GM21447 (cell line): ENCODE measurements at regions not wholly inside any gene's neighbourhood (a gene's known extent, or its start where the extent isn't known, plus 50 kb on each side); places are given as distances from the start of the nearest gene placed in this dataset.
"Not testable (repeated sequence)": the region's sequence is repeated elsewhere in the genome, so short reads cannot be mapped to it uniquely, and the experiment has no call there.

Experiments
- ATAC-seq: cut with Tn5 transposase; IDR thresholded peaks from one replicate; pipeline ENCODE4 v1.9.1; 2021; ENCODE audit not compliant: unreplicated experiment

DNA sequence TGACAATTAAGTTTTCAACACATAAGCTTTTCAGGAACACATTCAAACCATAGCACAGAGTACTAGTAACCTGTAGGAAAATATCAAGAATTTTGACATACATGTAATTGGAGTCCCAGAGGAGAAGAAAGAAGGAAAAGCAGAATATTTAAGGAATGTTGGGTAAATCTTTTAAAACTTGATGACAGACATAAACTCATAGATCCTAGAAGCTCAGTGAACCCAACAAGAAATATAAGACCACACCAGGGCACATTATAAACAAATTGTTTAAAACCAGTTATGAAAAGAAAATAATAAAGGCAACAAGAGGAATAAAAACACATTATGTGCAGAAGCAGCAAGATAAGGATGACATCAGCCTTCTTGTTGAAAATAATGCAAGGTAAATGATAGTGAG is 151.5 kb upstream of the ATXN1 start:
- ATAC-seq, result no peak

DNA sequence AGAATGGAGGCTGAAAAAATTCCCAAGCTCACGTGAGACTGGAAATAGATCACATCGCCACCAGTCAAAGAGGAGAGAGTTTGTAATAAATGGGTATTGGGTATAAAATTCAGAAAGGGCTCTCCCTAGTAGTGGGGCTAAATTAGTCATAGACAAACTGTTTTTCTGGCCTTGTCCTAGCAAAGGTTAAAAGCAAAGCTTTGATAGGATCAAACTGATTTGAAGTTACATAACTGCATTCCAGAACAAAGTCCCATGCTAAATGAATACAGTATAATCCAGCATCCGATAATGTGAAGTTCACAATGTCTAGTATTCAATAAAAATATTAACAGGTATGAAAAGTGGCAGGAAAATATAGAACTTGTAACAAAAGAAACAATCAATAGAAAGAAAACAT is 149.8 kb upstream of the ATXN1 start:
- ATAC-seq, result no peak

DNA sequence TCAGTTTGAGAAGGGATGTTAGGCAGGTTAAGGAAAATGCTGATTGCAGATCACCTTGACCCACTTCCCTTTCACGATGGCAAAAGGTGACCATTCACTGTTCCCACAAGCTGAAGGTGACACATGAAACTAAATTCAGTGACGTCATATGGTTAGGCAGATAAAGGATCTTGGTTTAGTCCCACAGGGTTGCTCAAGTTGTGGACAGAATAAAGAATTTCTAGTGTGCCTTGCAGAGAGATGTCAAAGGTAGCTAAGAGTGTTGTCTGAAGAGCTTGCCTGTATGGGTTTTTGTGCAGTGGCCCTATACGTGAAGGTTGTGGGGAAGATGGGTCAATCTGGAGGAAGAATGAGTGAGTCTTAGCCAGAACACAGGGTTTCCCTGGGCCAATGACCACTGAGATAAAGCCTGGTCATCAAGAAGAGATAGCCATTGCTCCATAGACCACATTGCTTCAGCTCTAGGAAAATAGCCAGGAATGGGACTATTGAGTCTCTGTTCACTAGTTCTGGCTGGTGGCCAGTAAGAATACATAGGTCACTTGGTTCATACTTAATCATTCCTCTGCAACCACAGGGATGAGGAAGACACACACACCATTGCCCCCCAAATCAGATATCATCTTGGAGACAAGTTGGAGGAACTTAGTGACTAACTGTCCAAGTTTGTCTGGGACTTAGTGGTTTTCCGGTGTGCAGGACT is 148.5 kb upstream of the ATXN1 start:
- no peak for ATAC-seq

DNA sequence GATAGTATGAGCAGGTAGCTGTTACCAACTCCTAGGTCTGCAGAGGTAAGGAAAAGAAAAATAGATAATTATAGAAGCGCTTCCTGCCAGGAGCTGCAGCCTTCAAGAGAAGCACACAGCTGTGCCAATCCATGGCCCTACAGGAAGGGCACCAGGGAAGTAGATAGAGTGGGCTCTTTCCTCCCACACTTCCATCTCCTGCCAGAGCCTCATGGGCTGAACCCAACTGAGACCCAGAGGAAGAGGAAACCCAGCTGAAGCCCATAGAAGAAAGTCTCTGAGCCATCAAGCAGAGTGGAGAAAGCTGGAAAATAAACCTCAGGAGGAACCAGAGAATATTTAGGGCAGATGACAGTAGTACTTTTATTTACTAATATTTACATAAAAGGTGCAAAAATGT is 146.7 kb upstream of the ATXN1 start:
- no peak for ATAC-seq

DNA sequence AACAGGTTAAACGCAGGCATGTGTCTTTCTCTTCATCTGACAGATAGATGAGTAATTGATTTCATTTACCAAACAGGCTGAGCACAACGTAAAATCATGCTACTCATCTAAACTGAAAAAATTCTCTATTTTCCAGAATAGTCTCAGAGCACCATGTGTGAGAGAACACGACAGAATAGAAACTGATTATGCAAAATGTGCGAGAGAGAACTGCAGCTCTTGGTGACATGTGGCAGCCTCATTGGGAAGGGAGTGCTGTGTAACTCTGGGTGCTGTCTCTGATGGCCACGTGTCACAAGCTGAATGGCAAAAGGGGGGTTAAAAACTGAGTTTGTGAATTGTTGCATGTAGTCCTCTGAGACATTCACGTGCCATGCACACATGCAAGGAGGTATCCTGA is 143.7 kb upstream of the ATXN1 start:
- ATAC-seq, result no peak

DNA sequence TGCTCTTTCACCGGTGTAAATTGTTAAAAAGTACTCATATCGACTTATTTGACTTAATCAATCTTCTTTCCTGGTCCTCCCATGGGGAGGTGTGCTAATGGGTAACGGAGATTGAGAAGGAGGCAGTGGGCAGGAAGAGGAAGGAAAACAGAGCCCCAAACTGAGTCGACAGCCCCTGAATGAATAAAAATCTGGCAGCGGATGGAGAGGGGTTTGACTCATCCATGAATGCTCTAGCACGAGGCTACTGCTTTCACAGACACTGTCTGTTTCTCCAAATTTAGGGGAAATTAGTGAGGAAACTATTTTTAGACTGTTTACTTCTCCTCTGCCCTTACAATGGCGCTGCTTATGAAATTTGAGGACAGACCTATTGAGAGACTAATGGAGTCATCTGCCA is 142.2 kb upstream of the ATXN1 start:
- no peak for ATAC-seq

DNA sequence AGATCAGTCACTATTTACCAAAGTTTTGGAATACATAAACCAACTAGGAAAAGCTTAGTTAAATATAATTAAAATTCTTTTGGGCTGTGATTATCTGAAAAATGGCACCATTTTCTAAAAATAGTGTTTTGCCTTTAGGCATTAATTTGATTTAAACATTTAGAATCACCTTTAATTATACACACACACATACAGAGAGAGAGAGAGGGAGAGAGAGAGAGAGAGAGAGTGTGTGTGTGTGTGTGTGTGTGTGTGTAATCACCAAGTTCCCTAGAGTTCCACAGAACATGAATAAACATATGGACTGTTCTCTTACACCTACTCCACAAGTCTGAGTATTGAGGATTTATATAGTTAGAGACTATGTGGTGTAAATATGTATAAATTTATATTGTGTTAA is 141.2 kb upstream of the ATXN1 start:
- no peak for ATAC-seq

DNA sequence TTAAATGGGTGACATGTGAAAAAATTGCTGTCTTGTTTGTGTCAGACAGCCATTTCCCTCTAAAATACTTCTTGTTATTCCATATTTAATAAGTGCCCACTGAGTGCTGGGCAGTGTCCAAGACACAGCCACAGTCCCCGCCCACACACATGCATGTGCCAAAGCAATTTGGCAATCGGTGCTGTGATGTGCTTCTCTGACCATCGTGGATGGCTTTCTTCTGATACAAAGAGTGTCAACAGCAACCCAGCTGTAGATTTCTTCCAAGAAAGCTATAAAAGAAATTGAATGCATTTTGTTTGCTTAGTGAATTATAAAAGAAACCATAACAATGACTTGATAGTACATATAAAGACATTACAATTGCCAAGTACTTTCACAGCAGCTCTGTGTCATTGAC is 140.5 kb upstream of the ATXN1 start:
- ATAC-seq, result no peak

DNA sequence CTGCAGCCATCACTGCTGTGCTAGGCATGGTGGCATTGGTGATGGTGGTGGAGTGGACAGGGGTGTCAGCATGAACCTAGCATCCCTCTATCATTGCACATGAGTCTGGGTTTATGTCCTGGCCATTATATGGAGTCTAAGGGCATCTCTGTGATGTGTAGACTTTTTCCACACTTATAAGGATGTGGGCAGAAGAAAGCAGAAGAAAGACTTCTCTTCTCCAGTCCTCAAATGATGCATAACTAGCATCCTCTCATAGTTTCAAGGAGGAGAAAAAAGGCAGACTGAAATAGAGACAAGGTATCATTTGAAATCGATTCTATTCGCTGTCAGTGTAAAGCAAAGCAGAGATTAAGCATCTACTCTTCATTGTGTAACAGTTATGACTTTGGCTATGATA is 140.0 kb upstream of the ATXN1 start:
- no peak for ATAC-seq

DNA sequence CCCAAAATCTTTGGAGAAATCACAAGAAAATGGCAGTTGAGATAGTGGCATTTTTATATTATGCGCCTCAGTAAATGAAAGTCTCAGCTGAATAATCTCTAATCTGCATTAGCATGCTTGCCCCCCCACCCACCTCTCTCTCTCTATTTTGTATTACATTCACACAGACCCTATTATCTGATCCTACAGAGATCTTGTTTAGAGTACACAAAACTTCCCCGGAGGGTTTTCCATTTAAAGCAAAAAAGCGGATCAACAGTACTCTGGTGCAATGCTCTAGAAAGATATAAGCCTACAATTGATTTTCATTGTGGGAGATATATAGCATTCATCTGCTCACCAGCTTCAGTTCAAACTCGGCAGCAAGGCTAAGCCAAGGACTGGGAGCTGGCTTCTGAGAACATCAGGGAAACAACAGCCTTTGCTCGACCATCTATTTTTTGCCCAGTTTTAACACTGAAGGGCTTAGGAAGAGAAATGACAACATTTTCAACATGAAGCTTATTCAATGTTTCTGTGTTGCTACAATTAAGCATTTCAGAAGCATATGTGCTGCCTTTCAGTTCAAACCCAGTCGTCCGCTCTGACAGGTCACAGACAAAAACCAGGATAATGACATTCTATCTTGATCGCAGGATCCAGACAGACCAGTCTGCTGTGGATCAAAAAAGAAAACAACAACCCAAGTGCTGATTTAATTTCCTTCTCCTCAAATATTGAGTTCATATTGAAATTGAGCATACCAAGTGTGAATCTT is 137.6 kb upstream of the ATXN1 start:
- no peak for ATAC-seq

DNA sequence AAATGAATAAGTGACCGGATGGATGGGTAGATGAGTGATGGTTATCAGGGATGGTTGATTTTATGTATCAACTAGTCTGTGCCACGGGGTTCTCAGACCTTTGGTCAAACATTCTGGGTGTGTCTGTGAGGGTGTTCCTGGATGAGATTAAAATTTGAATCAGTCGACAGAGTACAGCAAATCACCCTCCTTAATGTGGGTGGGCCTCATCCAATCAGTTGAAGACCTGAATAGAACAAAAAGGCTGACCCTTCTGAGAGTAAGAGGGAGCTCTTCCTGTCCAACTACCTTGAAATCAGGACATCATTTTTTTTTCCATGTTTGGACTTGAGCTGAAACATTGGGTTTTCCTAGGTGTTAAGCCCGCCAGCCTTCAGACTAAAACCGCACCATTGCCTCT is 136.4 kb upstream of the ATXN1 start:
- no peak for ATAC-seq

DNA sequence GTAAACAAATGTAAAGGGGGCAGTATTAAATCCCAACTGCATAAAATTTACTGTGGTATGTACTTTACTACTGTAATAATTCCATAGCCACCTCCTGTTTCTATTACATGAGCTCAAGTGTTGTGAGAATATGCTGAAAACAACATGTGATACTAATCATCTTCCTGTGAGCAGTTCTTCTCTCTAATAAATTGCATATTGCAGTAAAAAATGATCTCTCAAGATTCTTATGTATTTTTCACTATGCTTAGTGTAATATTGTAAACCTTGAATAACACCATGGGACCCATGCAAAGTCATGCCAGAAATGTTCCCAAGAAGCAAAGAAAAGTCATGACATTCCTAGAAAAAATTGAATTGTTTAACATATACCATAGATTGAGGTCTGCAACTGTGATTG is 133.0 kb upstream of the ATXN1 start:
- no peak for ATAC-seq

DNA sequence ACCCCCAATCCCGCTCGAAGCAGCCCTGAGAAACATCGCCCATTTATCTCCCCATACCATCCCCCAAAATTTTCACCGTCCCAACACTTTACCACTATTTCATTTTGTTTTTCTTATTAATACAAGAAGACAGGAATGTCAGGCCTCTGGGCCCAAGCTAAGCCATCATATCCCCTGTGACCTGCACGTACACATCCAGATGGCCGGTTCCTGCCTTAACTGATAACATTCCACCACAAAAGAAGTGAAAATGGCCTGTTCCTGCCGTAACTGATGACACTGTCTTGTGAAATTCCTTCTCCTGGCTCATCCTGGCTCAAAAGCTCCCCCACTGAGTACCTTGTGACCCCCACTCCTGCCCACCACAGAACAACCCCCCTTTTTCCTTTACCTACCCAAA is 129.8 kb upstream of the ATXN1 start:
- ATAC-seq, result not testable (repeated sequence)

DNA sequence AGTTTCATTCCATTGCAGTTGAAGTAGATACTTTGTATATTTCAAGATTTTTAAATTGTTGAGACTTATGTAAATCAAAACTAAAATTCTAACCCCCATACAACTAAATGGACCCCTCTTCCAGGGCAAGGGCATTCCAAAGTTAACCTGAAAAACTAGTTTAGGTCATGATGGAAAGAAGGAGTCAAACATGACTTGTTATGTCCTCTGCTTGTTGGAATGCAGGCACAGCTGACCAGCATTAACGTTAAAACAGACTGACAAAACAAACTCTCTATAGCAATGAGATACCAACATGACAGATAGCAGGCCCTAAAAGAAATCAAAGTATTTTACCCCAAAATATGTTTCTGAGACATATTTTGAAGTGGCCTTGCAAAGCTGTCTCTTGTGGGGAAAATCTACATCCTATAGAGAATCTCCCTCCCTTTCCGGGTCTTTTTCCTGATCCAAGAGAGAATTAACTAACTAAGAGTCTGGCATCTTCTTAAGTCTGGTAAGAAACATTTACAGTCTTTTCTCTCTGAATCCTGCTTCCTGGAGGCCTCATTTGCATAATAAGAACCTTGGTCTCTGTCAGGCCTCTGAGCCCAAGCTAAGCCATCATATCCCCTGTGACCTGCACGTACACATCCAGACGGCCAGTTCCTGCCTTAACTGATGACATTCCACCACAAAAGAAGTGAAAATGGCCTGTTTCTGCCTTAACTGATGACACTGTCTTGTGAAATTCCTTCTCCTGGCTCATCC is 124.3 kb upstream of the ATXN1 start:
- no peak for ATAC-seq

DNA sequence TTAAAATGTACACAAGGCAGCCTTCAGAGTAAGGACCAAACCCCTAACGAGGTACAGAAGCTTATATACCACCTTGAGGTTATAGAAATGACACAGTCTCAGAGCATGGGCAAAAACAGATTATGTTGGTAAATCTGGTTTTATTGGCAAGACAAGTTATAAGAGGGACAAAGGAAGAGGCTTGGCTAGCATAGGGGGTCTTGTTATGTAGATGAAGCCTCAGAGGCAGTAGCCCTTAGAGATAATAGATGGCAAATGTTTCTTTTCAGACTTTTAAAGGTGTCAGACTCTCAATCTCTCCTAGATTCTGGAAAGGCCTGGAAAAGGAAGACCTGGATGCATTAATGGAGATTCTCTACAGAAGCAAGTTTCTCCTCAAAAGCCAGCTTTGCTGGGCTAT is 123.3 kb upstream of the ATXN1 start:
- ATAC-seq, result no peak

DNA sequence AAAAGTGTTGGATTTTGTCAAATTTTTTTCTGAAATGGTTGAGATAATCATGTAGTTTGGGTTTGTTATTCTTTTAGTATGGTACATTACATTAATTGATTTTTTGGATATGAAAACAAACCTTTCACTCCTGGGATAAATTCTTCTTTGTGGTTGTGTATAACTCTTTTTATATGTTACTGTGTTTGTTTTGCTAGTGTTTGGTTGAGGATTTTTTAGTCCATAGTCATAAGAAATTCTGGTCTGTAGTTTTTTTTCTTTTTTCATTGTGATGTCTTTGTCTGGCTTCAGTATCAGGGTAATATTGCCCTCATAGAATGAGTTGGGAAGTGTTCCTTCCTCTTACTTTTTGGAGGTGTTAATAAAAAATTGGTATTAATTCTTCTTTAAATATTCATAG is 122.2 kb upstream of the ATXN1 start:
- no peak for ATAC-seq

DNA sequence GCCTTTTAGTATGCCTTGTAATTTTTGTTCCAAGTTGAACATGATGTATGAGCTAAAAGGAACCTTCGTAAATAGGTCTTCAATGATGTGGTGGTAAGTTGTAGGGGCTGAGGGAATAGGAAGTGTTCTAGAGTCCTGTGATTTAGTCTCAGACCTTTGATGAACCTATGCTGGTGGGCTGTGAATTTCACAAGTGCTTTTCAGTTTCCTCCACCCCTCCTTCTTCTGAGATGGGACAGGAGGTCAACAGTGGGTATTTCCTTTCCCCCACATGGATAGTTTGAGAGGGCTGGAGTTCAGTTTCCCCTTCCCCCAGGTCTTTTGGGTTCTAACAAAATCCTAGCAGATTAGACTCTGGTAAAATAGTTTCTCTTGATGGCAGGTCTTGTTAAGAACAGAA is 121.0 kb upstream of the ATXN1 start:
- ATAC-seq, result no peak

DNA sequence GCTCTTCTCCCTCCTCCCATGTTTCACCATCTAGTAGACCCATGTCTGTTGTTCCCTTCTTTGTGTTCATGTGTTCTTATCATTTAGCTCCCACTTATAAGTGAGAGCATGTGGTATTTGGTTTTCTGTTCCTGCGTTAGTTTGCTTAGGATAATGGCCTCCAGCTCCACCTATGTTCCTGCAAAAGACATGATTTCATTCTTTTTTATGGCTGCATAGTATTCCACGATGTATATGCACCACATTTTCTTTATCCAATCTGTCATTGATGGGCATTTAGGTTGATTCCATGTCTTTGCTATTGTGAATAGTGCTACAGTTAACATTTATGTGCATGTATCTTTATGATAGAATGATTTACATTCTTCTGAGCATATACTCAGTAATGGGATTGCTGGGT is 115.6 kb upstream of the ATXN1 start:
- ATAC-seq, result not testable (repeated sequence)

DNA sequence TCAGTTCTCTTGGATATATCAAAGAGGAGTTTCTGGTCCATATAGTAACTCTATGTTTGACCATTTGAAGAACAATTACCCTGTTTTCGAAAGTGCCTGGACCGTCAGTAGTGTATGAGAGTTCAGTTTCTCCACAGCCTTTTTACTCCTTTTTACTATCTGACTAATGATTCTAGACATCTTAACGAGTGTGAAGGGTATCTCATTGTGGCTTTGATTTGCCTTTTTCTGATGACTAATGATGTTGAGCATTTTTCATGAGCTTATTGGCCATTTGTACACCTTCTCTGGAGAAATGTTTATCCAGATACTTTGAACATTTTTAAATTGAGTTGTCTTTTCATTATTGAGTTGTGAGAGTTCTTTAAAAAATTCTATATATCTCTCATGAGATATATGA is 114.9 kb upstream of the ATXN1 start:
- no peak for ATAC-seq

DNA sequence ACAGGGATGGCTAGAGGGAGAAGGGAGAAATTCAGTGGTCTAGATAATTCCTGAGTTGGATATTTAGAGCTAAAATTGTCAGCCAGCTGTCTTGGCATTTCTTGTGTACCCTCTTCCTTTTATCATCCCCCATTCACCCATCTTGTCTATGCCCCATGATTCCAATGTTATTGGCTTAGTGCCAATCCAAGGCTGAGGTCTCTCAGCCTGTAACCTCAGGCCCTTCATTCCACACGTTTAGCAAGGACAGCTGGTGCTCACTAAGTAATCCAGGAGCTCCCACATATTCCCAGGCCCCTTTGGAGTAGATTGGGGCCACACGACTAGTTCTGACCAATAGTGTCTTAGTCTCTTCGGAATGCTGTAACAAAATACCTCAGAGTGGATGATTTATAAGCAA is 112.4 kb upstream of the ATXN1 start:
- ATAC-seq, result no peak

DNA sequence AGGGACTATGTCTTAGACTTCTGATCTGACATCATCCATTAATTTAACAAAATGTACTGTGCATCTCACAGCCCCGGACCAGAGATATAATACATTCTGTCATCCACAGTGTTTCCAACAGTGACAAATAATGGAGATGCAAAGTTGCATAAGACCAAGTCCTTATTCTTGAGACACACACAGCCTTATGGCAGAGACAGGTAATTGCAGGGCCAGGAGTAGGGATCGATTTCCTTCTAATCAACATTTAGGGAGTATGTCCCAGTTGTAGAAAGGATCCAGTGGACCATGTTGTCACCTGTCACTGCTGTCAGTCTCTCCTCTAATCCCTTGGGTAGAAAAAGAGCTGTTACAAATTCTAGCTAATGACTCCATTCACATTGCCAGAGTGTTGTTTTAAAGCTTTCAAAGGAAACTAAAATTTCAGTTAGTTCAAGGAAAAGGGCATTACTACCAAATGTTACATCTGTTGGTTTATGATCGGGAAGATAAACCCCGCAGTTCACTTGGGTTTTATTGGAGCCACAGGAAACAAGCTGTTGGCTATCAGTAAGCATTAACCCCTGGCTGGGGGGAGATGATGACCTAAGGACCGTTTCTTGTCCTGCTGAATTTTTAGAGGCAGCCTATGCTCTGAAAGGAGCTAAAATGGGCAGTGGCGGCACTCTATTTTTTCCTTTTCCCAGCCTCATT is 111.4 kb upstream of the ATXN1 start:
- no peak for ATAC-seq

DNA sequence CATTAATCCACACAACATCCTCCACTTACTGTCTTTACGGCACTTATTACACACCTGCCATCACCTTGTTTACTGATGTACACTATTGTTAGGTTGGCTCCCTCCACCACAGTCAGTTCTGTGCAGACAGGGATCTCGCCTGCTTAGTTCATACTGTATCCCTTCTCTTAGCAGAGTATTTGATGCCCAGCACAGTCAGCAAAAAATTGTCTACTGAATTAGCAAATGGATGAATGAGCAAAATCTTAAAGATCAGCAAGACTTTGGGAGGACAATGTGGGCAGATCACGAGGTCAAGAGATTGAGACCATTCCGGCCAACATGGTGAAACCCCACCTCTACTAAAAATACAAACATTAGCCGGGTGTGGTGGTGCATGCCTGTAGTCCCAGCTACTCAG is 109.8 kb upstream of the ATXN1 start:
- no peak for ATAC-seq
